Ovary (tissue), 7 donors: ENCODE measurements at regions not wholly inside any gene's neighbourhood (a gene's known extent, or its start where the extent isn't known, plus 50 kb on each side); places are given as distances from the start of the nearest gene placed in this dataset.

Experiments used
- DNase-seq, 5 donors: peaks; one replicate each; pipeline ENCODE4 v3.0.0-alpha.2; 2019 to 2020
- H3K27ac ChIP-seq, 2 donors: fragments of 200-600 bp; one replicate each; pipeline versions ENCODE4 v1.5.1 to v1.8.0; 2019 to 2022
- H3K27me3 ChIP-seq: fragments of 200-600 bp; one replicate; pipeline ENCODE4 v1.8.0; 2022
- H3K36me3 ChIP-seq: fragments of 200-600 bp; sonication (generic); one replicate; pipeline ENCODE4 v1.5.1; 2019
- H3K4me1 ChIP-seq: one replicate; pipeline ENCODE4 v1.8.1; 2013; ENCODE audit warnings: mild to moderate bottlenecking, moderate library complexity; ENCODE audit not compliant: insufficient read depth
- H3K4me3 ChIP-seq: fragments of 200-600 bp; sonication (generic); one replicate; pipeline ENCODE4 v1.5.1; 2017
- H3K9me3 ChIP-seq, 2 donors: fragments of 200-600 bp in 1 of 2; sonication (generic) in 1 of 2; one replicate each; pipeline versions ENCODE4 v1.5.1 to v1.8.1; 2013 to 2019; ENCODE audit warnings: mild to moderate bottlenecking in 1 of 2, moderate library complexity in 1 of 2
- CTCF ChIP-seq, 3 donors: fragments of 450-650 bp in 2 of 3; fragments of 200-600 bp in 1 of 3; IDR thresholded peaks; one replicate each; pipeline versions ENCODE4 v1.5.1 to v1.8.0; 2016 to 2022; ENCODE audit warnings: antibody characterized with exemption in 3 of 3, mild to moderate bottlenecking in 1 of 3
- EP300 ChIP-seq: sonication (generic); formaldehyde crosslinking; IDR thresholded peaks from one replicate; pipeline ENCODE4 v1.6.1; 2017; ENCODE audit warnings: antibody characterized with exemption
- POLR2A ChIP-seq: fragments of 450-650 bp; IDR thresholded peaks from one replicate; pipeline ENCODE4 v1.6.1; 2017; ENCODE audit warnings: antibody characterized with exemption, mild to moderate bottlenecking, moderate library complexity
- WGBS, 3 donors: extraction: QIAGEN DNeasy Blood & Tissue Kit in 1 of 3; methylation state at CpG; one replicate each; pipeline versions ENCODE4 v1.1.5 to v1.1.7; 2013 to 2017; 5-methylcytosine and 5-hydroxymethylcytosine counted together
- intact Hi-C, 4 donors: fragments of 100-400 bp; cut with DNase I; formaldehyde crosslinking; loops; one replicate each; pipeline versions ENCODE4 v1.11.0 to v1.15.1; 2022 to 2023
- donor health status: DM: no; HTN: no; CAD: no; lungs with moderate emphysema.
- donor health status: DM: no; HTN: no; CAD: no.
- donor health status: Bipolar disorder and iron deficiency.
- donor health status: DM: no; HTN: no; CAD: no.
- donor health status: DM: yes; HTN: yes; CAD: no.

- no peaks in the 10 kb centered on the region for H3K9me3 ChIP-seq
- no peaks in the 10 kb centered on the region for H3K4me1 ChIP-seq
- WGBS, 3 donors, result 25 to 39% (median 30%) methylated on average over 3 of the region's 3 CpGs
- H3K36me3 ChIP-seq, result no peaks in the 10 kb centered on the region
- no peak for DNase-seq
- no peak overlapping the region for H3K27ac ChIP-seq
- no peak overlapping the region for H3K4me3 ChIP-seq
- no peaks in the 10 kb centered on the region for H3K27me3 ChIP-seq
- intact Hi-C loops, result no loop called here
- no peak for TF ChIP-seq POLR2A
- TF ChIP-seq CTCF (IDR thresholded peaks at IDR 0.05), result no peak
- TF ChIP-seq EP300, result no peak
Measured at GRCh38 chr6:92281571-92282076, 1137.7 kb downstream of the EPHA7 start.

GRCh38 chr6:92275150-92275549 is 1144.2 kb downstream of the EPHA7 start:
- WGBS, 3 donors, result 82 to 89% (median 86%) methylated on average over 5 of the region's 5 CpGs
- Histone ChIP-seq H3K4me1 (no peaks in the 10 kb centered on the region), H3K27ac (no peak overlapping the region), H3K9me3 (no peaks in the 10 kb centered on the region), H3K27me3 (no peaks in the 10 kb centered on the region), H3K4me3 (no peak overlapping the region), H3K36me3 (no peaks in the 10 kb centered on the region)
- DNase-seq, result no peak
- TF ChIP-seq EP300, result no peak
- TF ChIP-seq POLR2A, result no peak
- TF ChIP-seq CTCF (IDR thresholded peaks at IDR 0.05), result no peak
- intact Hi-C loops, result no loop called here

GRCh38 chr6:92274588-92274987 is 1144.8 kb downstream of the EPHA7 start:
- TF ChIP-seq EP300, result no peak
- no peak for TF ChIP-seq CTCF (IDR thresholded peaks at IDR 0.05)
- TF ChIP-seq POLR2A, result no peak
- H3K4me3 ChIP-seq, result no peak overlapping the region
- WGBS, 3 donors, result 93 to 96% (median 94%) methylated on average over 8 of the region's 8 CpGs
- H3K27ac ChIP-seq, result no peak overlapping the region
- no peak for DNase-seq
- H3K4me1 ChIP-seq, result no peaks in the 10 kb centered on the region
- H3K36me3 ChIP-seq, result no peaks in the 10 kb centered on the region
- no peaks in the 10 kb centered on the region for H3K27me3 ChIP-seq
- no peaks in the 10 kb centered on the region for H3K9me3 ChIP-seq
- intact Hi-C loops, result no loop called here

DNA sequence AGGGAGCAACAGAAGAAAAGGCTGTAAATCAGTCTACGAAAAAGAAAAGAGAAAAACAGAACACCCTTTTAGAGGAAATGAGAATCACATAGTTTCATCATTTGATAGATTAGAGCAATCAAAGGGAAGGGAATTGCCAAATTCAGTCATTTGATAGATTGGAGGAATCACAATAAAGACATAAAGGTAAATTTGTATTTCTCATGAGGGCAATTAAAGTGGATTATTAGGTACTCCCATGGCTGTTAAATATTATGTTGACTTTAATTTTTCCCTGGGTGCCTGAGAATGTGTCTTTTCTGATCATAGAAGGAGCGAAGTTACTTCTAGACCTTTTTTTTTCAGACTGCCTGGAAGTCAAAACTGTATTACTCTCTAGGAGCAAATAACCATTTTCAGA is 1145.7 kb downstream of the EPHA7 start:
- no peaks in the 10 kb centered on the region for H3K9me3 ChIP-seq
- H3K27ac ChIP-seq, result no peak overlapping the region
- no peaks in the 10 kb centered on the region for H3K27me3 ChIP-seq
- no peaks in the 10 kb centered on the region for H3K4me1 ChIP-seq
- H3K36me3 ChIP-seq, result no peaks in the 10 kb centered on the region
- 90 to 96% (median 90%) methylated on average over 2 of the region's 2 CpGs for WGBS, 3 donors
- intact Hi-C loops, result no loop called here
- DNase-seq, result no peak
- no peak for TF ChIP-seq EP300
- no peak for TF ChIP-seq POLR2A
- no peak for TF ChIP-seq CTCF (IDR thresholded peaks at IDR 0.05)
- H3K4me3 ChIP-seq, result no peak overlapping the region
